Tibial nerve (tissue), 4 donors: ENCODE measurements at regions not wholly inside any gene's neighbourhood (a gene's known extent, or its start where the extent isn't known, plus 50 kb on each side); places are given as distances from the start of the nearest gene placed in this dataset.

Source experiments
- DNase-seq, 2 donors: peaks; one replicate each; pipeline ENCODE4 v3.0.0-alpha.2; 2019; ENCODE audit warnings: low spot score in 2 of 2
- H3K27ac ChIP-seq, 4 donors: fragments of 200-600 bp; sonication (generic) in 3 of 4; one replicate each; pipeline ENCODE4 v1.5.1; 2017 to 2019; ENCODE audit warnings: mild to moderate bottlenecking in 1 of 4
- H3K27me3 ChIP-seq, 2 donors: fragments of 200-600 bp; sonication (generic) in 1 of 2; one replicate each; pipeline versions ENCODE4 v1.5.1 to v1.6.0; 2017 to 2019
- H3K36me3 ChIP-seq, 3 donors: fragments of 200-600 bp; sonication (generic); one replicate each; pipeline ENCODE4 v1.5.1; 2018 to 2019
- H3K4me1 ChIP-seq, 4 donors: fragments of 200-600 bp; sonication (generic) in 3 of 4; one replicate each; pipeline ENCODE4 v1.5.1; 2017 to 2019
- H3K4me3 ChIP-seq, 4 donors: fragments of 200-600 bp; sonication (generic) in 3 of 4; one replicate each; pipeline ENCODE4 v1.5.1; 2017 to 2019; ENCODE audit warnings: mild to moderate bottlenecking in 1 of 4, moderate library complexity in 1 of 4
- H3K9me3 ChIP-seq, 4 donors: fragments of 200-600 bp; sonication (generic) in 3 of 4; one replicate each; pipeline ENCODE4 v1.5.1; 2017 to 2019
- EP300 ChIP-seq, 2 donors: sonication (generic); formaldehyde crosslinking; IDR thresholded peaks; one replicate each; pipeline ENCODE4 v1.6.1; 2017; ENCODE audit warnings: antibody characterized with exemption in 2 of 2, mild to moderate bottlenecking in 1 of 2
- POLR2A ChIP-seq, 2 donors: fragments of 450-650 bp; IDR thresholded peaks; one replicate each; pipeline ENCODE4 v1.6.1; 2017; ENCODE audit warnings: antibody characterized with exemption in 2 of 2, mild to moderate bottlenecking in 2 of 2, moderate library complexity in 2 of 2
- WGBS, 2 donors: methylation state at CpG; one replicate each; pipeline ENCODE4 v1.1.5; 2018; 5-methylcytosine and 5-hydroxymethylcytosine counted together
- TF ChIP-seq, protein P1 (sequence below), 5 experiments: fragments of 200-600 bp in 3 of 5; fragments of 450-650 bp in 2 of 5; sonication (generic) in 3 of 5; IDR thresholded peaks; one replicate each; pipeline ENCODE4 v1.5.1; 2016 to 2019; ENCODE audit warnings: antibody characterized with exemption in 5 of 5, mild to moderate bottlenecking in 3 of 5, moderate library complexity in 2 of 5

DNA sequence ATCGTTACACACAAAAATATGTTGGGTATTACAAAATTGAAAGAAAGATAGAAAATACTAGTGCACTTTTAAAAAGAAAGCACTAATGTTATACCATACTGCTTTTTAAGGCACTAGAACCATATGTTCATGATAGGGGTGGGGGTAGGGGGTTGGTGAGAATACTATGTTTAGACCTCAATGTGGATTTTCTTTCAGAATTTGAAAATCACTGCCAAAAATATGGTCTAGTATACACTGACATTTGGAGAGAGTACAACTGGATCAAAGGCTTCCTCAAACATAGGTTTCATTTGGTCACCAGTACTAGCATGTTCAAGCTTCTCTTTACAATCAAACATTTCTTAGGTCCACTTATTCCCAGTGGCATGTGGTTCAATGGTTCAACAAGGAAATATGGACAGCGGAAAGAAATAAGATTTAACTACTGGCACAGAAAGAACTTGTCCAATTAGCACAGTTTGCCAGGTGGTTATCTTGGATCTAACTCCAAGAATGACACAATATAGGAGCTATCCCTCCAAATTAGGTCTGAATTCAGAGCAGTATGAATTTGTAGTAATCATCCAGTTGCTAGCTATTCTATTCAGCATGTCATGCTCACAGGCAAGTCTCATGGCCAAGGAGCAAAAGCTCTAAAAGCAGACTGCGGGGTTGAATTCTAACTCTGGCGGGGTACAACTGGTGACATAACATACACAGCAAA, 139.3 kb downstream of the SLC24A2 start:
- H3K4me1 ChIP-seq = no peaks in the 10 kb centered on the region
- no peaks in the 10 kb centered on the region for H3K27me3 ChIP-seq
- H3K4me3 ChIP-seq = no peak overlapping the region
- no peak overlapping the region for H3K27ac ChIP-seq
- no peak for DNase-seq
- H3K9me3 ChIP-seq = no peaks in the 10 kb centered on the region
- TF ChIP-seq, protein P1, sequence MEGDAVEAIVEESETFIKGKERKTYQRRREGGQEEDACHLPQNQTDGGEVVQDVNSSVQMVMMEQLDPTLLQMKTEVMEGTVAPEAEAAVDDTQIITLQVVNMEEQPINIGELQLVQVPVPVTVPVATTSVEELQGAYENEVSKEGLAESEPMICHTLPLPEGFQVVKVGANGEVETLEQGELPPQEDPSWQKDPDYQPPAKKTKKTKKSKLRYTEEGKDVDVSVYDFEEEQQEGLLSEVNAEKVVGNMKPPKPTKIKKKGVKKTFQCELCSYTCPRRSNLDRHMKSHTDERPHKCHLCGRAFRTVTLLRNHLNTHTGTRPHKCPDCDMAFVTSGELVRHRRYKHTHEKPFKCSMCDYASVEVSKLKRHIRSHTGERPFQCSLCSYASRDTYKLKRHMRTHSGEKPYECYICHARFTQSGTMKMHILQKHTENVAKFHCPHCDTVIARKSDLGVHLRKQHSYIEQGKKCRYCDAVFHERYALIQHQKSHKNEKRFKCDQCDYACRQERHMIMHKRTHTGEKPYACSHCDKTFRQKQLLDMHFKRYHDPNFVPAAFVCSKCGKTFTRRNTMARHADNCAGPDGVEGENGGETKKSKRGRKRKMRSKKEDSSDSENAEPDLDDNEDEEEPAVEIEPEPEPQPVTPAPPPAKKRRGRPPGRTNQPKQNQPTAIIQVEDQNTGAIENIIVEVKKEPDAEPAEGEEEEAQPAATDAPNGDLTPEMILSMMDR (IDR thresholded peaks at IDR 0.05) = no peak
- TF ChIP-seq EP300 (IDR thresholded peaks at IDR 0.05) = no peak
- no peak for TF ChIP-seq POLR2A (IDR thresholded peaks at IDR 0.05)
- WGBS, 2 donors = 65 to 83% methylated on average over 4 of the region's 4 CpGs
- H3K36me3 ChIP-seq = no peaks in the 10 kb centered on the region

DNA sequence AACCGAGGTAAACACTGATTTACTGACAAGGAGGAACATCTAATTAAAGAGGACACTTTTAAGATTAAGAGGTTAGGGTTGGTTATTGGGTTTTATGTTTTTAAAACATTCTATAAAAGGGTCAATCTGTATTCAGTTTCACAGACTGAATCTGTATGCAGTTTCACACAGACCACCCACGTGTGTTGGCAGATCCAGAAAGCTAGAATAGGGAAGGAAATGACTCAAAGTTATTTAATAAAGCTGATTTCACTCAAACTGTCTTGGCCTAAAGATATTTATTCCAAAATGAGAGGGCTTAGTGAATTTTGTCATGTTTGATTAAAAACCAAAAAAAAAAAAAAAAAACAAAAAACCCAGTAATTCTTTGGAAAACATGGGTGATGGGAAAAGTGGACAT, 140.2 kb downstream of the SLC24A2 start:
- no peaks in the 10 kb centered on the region for H3K36me3 ChIP-seq
- 39 to 40% methylated on average over 2 of the region's 2 CpGs for WGBS, 2 donors
- no peaks in the 10 kb centered on the region for H3K9me3 ChIP-seq
- no peaks in the 10 kb centered on the region for H3K27me3 ChIP-seq
- no peak overlapping the region for H3K4me3 ChIP-seq
- no peak for DNase-seq
- no peak overlapping the region for H3K27ac ChIP-seq
- TF ChIP-seq, protein P1 (IDR thresholded peaks at IDR 0.05) = no peak
- TF ChIP-seq EP300 (IDR thresholded peaks at IDR 0.05) (no peak), POLR2A (IDR thresholded peaks at IDR 0.05) (no peak)
- H3K4me1 ChIP-seq = no peaks in the 10 kb centered on the region

DNA sequence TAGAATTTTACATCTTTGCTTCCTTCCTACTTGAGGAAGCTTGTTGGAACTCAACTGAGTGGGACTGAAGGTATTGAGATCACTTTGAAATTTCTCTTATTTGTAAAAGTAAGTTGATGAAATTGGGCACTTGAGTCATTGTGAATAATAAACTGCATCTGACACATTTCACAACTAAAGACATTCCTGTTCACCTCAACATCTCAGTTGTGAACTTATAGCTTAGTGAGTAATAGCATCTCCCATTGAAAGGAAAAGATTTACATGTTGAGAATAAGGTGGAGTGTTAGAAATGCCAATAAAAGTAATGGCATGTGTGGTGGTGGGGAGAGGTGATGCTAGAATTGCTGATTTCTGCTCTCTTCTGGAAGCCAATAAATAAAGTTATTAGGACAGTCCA, 145.0 kb downstream of the SLC24A2 start:
- DNase-seq = no peak
- Histone ChIP-seq H3K4me3 (no peak overlapping the region), H3K9me3 (no peaks in the 10 kb centered on the region), H3K27me3 (no peaks in the 10 kb centered on the region), H3K27ac (no peak overlapping the region), H3K36me3 (no peaks in the 10 kb centered on the region), H3K4me1 (no peaks in the 10 kb centered on the region)
- TF ChIP-seq POLR2A (IDR thresholded peaks at IDR 0.05) (no peak), EP300 (IDR thresholded peaks at IDR 0.05) (no peak)
- TF ChIP-seq, protein P1 (IDR thresholded peaks at IDR 0.05) = no peak

DNA sequence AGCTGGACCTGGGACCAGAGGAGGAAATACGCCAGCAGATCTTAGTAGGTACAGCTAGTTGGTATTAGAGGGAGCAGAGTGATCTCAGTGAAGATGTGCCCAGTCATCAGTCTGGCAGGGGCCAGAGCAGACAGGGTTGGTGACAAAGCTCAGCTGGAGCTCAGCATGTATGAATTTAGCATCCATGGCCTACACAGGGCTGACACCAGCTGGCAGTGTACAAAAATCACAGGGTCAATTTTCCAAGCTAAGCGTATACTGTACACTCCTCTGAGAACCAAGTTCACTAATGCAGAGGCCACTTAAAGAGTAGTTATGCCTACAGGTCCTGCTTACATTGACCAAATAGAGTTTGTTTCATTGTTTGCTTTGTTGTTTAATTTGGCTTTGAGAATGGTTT, 146.6 kb downstream of the SLC24A2 start:
- H3K27ac ChIP-seq = no peak overlapping the region
- DNase-seq = no peak
- TF ChIP-seq POLR2A (IDR thresholded peaks at IDR 0.05) (no peak), EP300 (IDR thresholded peaks at IDR 0.05) (no peak)
- TF ChIP-seq, protein P1 (IDR thresholded peaks at IDR 0.05) = no peak
- no peaks in the 10 kb centered on the region for H3K4me1 ChIP-seq
- no peak overlapping the region for H3K4me3 ChIP-seq
- H3K9me3 ChIP-seq = no peaks in the 10 kb centered on the region
- no peaks in the 10 kb centered on the region for H3K27me3 ChIP-seq
- H3K36me3 ChIP-seq = no peaks in the 10 kb centered on the region
- 86 to 87% methylated on average over 2 of the region's 2 CpGs for WGBS, 2 donors

DNA sequence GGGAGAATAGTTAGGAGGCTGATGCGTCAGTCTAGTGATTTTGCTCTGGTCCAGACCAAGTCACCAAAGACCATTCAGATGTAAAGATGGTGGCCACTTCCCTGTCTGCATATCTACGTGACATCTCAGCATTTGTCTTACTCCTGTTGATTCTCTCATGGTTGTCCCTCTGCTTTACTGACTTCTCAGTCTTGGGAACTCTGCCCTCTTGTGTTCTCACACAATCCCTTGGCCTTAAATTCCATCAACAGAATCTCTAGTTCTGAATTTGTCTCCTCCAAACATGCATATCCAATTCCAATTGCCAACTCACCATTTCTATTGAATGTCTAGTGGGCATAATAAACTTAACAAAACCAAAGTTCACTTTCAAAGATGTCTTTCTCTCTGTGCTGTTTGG, 147.8 kb downstream of the SLC24A2 start:
- TF ChIP-seq EP300 (IDR thresholded peaks at IDR 0.05) = no peak
- TF ChIP-seq, protein P1 (IDR thresholded peaks at IDR 0.05) = peak in 1 of 5 experiments; percentile 8
- WGBS, 2 donors = 70 to 74% methylated on average over 2 of the region's 2 CpGs
- Histone ChIP-seq H3K4me3 (no peak overlapping the region), H3K27ac (no peak overlapping the region), H3K9me3 (no peaks in the 10 kb centered on the region), H3K27me3 (no peaks in the 10 kb centered on the region), H3K4me1 (no peaks in the 10 kb centered on the region), H3K36me3 (no peaks in the 10 kb centered on the region)
- DNase-seq = no peak
